PC-3 (cell line): ENCODE measurements at regions not wholly inside any gene's neighbourhood (a gene's known extent, or its start where the extent isn't known, plus 50 kb on each side); places are given as distances from the start of the nearest gene placed in this dataset.

Experiments
- EZH2 ChIP-seq: fragments of 300-600 bp; sonication (generic); IDR thresholded peaks from one replicate; pipeline ENCODE4 v1.6.1; 2017; ENCODE audit warnings: antibody characterized with exemption, mild to moderate bottlenecking, low read length; ENCODE audit not compliant: unreplicated experiment
- TF ChIP-seq, protein P1 (sequence below): fragments of 300-600 bp; sonication (generic); conservative IDR thresholded peaks from 2 replicates; pipeline ENCODE4 v1.5.1; 2017; ENCODE audit warnings: antibody characterized with exemption, low read depth, mild to moderate bottlenecking, low read length

DNA sequence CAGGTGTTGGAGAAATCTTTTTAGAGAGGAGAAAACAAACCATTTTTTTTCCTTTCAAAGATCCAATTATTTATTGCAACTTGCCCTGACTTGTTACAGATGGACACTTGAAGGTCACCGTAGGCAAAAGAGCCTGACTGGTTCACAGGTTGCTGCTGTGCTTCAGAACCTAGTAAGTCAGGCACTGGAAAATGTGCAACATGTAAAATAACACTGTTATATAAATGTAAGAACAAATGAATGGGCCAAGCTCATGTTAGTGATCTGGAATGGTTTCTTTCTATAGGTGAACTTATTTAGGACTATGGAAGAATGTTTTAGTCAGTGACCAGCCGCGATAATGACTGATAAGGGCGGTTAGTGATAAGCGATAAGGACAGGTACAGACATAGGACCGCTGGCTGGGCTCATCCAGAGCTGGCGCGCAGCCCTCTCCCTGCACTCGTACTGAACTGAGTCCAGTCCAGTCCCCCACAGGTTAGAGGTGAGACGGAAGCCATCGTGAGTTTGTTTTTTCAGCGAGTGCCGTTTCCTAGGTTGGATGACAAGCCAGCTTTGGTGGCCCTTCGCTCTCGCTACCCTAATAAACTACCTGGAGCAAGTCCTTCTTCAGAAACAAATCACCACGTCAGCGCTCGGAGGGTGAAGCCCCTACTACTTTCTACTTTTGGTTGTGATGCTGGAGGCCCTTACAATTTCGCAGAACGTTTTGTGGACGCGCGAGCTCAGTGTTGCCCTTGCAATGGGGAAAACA, 94.4 kb upstream of the PRDM1 start:
- TF ChIP-seq, protein P1, sequence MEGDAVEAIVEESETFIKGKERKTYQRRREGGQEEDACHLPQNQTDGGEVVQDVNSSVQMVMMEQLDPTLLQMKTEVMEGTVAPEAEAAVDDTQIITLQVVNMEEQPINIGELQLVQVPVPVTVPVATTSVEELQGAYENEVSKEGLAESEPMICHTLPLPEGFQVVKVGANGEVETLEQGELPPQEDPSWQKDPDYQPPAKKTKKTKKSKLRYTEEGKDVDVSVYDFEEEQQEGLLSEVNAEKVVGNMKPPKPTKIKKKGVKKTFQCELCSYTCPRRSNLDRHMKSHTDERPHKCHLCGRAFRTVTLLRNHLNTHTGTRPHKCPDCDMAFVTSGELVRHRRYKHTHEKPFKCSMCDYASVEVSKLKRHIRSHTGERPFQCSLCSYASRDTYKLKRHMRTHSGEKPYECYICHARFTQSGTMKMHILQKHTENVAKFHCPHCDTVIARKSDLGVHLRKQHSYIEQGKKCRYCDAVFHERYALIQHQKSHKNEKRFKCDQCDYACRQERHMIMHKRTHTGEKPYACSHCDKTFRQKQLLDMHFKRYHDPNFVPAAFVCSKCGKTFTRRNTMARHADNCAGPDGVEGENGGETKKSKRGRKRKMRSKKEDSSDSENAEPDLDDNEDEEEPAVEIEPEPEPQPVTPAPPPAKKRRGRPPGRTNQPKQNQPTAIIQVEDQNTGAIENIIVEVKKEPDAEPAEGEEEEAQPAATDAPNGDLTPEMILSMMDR, result no peak
- TF ChIP-seq EZH2, result no peak
